ENCODE measurements at regions not wholly inside any gene's neighbourhood (a gene's known extent, or its start where the extent isn't known, plus 50 kb on each side); places are given as distances from the start of the nearest gene placed in this dataset.

DNA sequence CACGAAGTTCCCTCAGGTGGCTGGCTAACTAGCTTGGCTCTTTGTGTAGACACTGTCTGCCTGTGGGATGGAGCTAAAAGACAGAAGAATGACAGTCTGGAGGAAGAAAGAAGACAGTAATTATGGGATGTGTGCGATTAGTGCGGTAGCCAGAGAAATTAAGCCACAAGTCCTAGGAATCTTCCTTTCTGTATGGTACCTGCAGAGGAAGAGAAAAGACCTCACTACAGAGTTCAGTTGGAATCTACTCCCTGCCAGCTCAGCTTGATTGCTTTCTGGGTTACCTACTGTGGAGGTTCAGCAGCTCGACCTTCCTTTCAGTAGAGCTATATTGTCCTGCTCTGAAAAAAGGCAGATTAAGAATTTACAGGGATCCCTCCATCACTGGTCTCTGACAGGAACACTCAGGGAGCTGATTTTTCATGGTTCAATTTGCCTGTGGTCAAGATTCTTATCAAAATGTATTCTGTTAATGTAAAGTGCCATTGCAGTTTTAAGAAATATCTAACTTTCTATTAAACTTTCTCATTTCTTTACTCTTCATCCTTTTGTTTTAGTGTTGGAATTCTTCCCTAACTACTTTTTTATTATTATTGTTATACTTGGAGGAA lies 187.2 kb downstream of the CENPW start:
- DNase-seq (ENCODE audit: low read depth, low spot score) = no peak
- Histone ChIP-seq H3K27me3 (replicated peaks in 1 of 2; ENCODE audit: control insufficient read depth in 2 of 2, insufficient read depth in 2 of 2, low read length in 1 of 2) (no peaks in the 10 kb centered on the region), H3K36me3 (ENCODE audit: control insufficient read depth in 2 of 2, insufficient read depth in 2 of 2, low read length in 1 of 2) (no peaks in the 10 kb centered on the region), H3K9ac (ENCODE audit: control insufficient read depth, insufficient read depth, low read length) (no peak overlapping the region), H3K9me3 (replicated peaks; ENCODE audit: control insufficient read depth, insufficient read depth, low read length) (no peaks in the 10 kb centered on the region), H3K79me2 (ENCODE audit: control insufficient read depth, insufficient read depth, low read length) (no peaks in the 10 kb centered on the region), H4K20me1 (ENCODE audit: control insufficient read depth, insufficient read depth) (no peaks in the 10 kb centered on the region), H2AFZ (ENCODE audit: control insufficient read depth, low read depth, low read length) (no peak overlapping the region), H3K4me2 (ENCODE audit: control insufficient read depth, insufficient read depth) (no peak overlapping the region), H3K27ac (ENCODE audit: control insufficient read depth, insufficient read depth) (no peak overlapping the region), H3K4me3 (no peak overlapping the region), H3K4me1 (ENCODE audit: control insufficient read depth, insufficient read depth, low read length) (no peaks in the 10 kb centered on the region)
- TF ChIP-seq CBFB (IDR thresholded peaks at IDR 0.05; ENCODE audit: low read depth) = no peak
- TF ChIP-seq, protein P1, sequence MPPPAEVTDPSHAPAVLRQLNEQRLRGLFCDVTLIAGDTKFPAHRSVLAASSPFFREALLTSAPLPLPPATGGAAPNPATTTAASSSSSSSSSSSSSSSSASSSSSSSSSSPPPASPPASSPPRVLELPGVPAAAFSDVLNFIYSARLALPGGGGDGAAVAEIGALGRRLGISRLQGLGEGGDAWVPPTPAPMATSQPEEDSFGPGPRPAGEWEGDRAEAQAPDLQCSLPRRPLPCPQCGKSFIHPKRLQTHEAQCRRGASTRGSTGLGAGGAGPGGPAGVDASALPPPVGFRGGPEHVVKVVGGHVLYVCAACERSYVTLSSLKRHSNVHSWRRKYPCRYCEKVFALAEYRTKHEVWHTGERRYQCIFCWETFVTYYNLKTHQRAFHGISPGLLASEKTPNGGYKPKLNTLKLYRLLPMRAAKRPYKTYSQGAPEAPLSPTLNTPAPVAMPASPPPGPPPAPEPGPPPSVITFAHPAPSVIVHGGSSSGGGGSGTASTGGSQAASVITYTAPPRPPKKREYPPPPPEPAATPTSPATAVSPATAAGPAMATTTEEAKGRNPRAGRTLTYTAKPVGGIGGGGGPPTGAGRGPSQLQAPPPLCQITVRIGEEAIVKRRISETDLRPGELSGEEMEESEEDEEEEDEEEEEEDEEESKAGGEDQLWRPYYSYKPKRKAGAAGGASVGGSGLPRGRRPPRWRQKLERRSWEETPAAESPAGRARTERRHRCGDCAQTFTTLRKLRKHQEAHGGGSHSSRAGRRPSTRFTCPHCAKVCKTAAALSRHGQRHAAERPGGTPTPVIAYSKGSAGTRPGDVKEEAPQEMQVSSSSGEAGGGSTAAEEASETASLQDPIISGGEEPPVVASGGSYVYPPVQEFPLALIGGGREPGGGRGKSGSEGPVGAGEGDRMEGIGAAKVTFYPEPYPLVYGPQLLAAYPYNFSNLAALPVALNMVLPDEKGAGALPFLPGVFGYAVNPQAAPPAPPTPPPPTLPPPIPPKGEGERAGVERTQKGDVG (CRISPR knock-in tag; IDR thresholded peaks at IDR 0.05) = no peak
- TF ChIP-seq, protein P2, sequence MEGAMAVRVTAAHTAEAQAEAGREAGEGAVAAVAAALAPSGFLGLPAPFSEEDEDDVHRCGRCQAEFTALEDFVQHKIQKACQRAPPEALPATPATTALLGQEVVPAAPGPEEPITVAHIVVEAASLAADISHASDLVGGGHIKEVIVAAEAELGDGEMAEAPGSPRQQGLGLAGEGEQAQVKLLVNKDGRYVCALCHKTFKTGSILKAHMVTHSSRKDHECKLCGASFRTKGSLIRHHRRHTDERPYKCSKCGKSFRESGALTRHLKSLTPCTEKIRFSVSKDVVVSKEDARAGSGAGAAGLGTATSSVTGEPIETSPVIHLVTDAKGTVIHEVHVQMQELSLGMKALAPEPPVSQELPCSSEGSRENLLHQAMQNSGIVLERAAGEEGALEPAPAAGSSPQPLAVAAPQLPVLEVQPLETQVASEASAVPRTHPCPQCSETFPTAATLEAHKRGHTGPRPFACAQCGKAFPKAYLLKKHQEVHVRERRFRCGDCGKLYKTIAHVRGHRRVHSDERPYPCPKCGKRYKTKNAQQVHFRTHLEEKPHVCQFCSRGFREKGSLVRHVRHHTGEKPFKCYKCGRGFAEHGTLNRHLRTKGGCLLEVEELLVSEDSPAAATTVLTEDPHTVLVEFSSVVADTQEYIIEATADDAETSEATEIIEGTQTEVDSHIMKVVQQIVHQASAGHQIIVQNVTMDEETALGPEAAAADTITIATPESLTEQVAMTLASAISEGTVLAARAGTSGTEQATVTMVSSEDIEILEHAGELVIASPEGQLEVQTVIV (IDR thresholded peaks at IDR 0.05; ENCODE audit: borderline replicate concordance, partially characterized antibody) = no peak
- TF ChIP-seq CREM (IDR thresholded peaks at IDR 0.05; ENCODE audit: low read depth) = no peak
- no peak for TF ChIP-seq BCL11A (IDR thresholded peaks at IDR 0.05; ENCODE audit: low read depth, low read length)
- TF ChIP-seq CHD2 (IDR thresholded peaks at IDR 0.05; ENCODE audit: borderline replicate concordance, low read depth, low read length) = no peak
- TF ChIP-seq NFXL1 (IDR thresholded peaks at IDR 0.05; ENCODE audit: borderline replicate concordance) = no peak
- ChIA-PET RAD21 (ENCODE audit: unreplicated experiment) (no interaction called here), SMC1A (ENCODE audit: uncharacterized antibody, unreplicated experiment) (interaction anchor here (0.5 kb wide), 1 partner anchor 25 kb away, joined by 3 read pairs; no protein-coding TSS in a partner anchor), CTCF (no interaction called here), POLR2A (no interaction called here)
- in situ Hi-C loops (cut with MboI) (no loop called here), intact Hi-C loops (cut with micrococcal nuclease; ENCODE audit: unreplicated experiment) (loop anchor here (5.0 kb wide), 1 partner anchor 350 kb away; no protein-coding TSS in a partner anchor)
- WGBS (ENCODE audit: insufficient coverage, insufficient replicate concordance, low lambda C conversion rate, missing lambda C conversion rate) = 26% methylated on average over 4 of the region's 4 CpGs
- no peak for FAIRE-seq
- ATAC-seq = no peak
- BruUV-seq (replicated peaks) = no TSS peak

All from GM12878 (cell line).